ENCODE measurements at regions not wholly inside any gene's neighbourhood (a gene's known extent, or its start where the extent isn't known, plus 50 kb on each side); places are given as distances from the start of the nearest gene placed in this dataset.

GRCh38 chr5:19193631-19194030 lies 794.4 kb downstream of the CDH18 start:
- TF ChIP-seq MAFK (IDR thresholded peaks at IDR 0.05; ENCODE audit: low read depth, low read length) (no peak), POLR2AphosphoS5 (IDR thresholded peaks at IDR 0.05; ENCODE audit: low read depth, low read length) (no peak), POLR2A (IDR thresholded peaks at IDR 0.05; ENCODE audit: control extremely low read depth in 1 of 2, low read depth in 2 of 2, low read length in 2 of 2) (no peak), RAD21 (IDR thresholded peaks at IDR 0.05 in 1 of 2, conservative IDR thresholded peaks at IDR 0.05 in 1 of 2; ENCODE audit: low read depth in 2 of 2, low read length in 2 of 2) (no peak), NRF1 (IDR thresholded peaks at IDR 0.05; ENCODE audit: low read depth, low read length) (no peak), CTCF (IDR thresholded peaks at IDR 0.05; ENCODE audit: control extremely low read depth in 1 of 3, insufficient read depth in 1 of 3, low read depth in 1 of 3, low read length in 3 of 3) (no peak), JUN (IDR thresholded peaks at IDR 0.05; ENCODE audit: low read depth, low read length) (no peak), CHD2 (IDR thresholded peaks at IDR 0.05; ENCODE audit: low read length) (no peak)

Data from H1 (cell line).